ENCODE measurements at regions not wholly inside any gene's neighbourhood (a gene's known extent, or its start where the extent isn't known, plus 50 kb on each side); places are given as distances from the start of the nearest gene placed in this dataset.

DNA sequence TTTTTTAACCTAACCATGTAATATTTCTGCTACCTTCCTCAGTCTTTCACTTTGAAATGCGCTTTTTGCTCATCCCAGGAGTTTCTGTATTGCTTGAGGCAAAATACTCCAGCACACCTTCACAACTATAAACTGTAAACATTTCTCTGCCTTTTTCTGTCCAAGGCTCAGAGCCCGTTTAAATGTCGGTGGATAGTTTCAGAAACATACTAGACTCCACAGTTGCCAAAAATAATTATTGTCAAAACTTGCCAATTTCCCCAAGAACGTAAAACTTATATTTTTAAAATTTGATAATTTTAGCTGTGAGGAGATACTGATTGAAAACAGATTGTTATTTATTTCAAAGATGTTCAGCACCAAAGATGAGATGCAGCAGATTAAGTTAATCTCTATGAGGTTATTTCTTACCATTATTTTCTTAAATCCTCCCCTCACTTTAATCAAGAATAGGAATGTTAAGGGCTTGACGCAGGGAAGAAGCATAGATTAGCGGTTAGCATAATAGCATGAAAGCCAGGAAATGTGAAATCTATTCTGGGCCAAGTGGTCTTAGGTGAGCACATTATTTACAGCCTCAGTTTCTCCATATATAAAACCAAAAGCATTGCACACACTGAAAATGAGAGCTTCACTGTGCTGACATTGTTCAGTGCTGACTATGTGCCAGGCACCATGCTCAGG is 91.5 kb upstream of the ESRRG start:
- H3K9me3 Mint-ChIP-seq, result no peaks in the 10 kb centered on the region
- no peaks in the 10 kb centered on the region for H3K27me3 Mint-ChIP-seq

DNA sequence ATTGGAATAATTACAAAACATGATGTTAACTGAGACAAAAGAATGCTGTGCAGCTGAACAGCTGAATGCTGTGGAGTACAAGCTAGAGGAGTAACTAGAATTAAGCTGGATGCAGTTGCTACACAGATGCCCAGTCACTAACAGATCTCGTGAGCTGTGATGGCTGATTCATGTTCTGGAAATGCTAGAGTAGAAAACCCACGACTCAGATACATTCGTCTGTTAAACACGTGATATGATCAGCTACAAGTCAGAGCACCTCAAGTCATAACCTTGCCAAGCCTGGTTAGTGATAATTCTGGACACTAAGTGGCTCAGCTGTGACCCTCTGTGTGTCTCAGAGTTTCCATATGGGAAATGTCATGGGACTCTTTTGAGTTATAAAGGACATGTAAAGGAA is 89.7 kb upstream of the ESRRG start:
- Mint-ChIP-seq H3K4me3 (no peak overlapping the region), H3K4me1 (no peaks in the 10 kb centered on the region), H3K27me3 (no peaks in the 10 kb centered on the region), H3K9me3 (no peaks in the 10 kb centered on the region), H3K36me3 (no peaks in the 10 kb centered on the region), H3K27ac (no peak overlapping the region)
- DNase-seq, result no peak

More for the DNA sequence above, 91.5 kb upstream of the ESRRG start:
- Mint-ChIP-seq H3K4me3 (no peak overlapping the region), H3K4me1 (no peaks in the 10 kb centered on the region), H3K27ac (no peak overlapping the region), H3K36me3 (no peaks in the 10 kb centered on the region)
- DNase-seq, result no peak

DNA sequence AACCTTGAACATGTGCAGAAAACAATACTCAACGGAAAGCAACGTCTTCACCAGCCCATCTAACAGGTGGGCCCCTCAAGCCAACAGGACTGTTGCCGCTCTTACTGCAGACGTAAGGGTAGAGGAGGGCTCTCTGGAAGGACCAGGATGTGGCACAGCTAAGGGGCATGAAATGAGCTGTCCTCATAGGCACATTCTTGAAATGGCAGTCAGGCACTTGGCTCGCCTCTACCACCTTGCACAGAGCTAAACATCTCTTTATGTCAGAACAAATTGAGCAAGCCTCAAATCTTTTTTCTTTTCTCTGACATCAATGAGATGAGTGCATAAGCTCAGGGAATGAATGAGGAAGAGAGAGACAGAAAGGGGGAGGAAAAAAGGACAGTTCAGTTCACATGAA is 86.4 kb upstream of the ESRRG start:
- no peaks in the 10 kb centered on the region for H3K4me1 Mint-ChIP-seq
- no peaks in the 10 kb centered on the region for H3K36me3 Mint-ChIP-seq
- no peaks in the 10 kb centered on the region for H3K9me3 Mint-ChIP-seq
- no peak overlapping the region for H3K4me3 Mint-ChIP-seq
- H3K27me3 Mint-ChIP-seq, result no peaks in the 10 kb centered on the region
- DNase-seq, result no peak
- no peak overlapping the region for H3K27ac Mint-ChIP-seq

DNA sequence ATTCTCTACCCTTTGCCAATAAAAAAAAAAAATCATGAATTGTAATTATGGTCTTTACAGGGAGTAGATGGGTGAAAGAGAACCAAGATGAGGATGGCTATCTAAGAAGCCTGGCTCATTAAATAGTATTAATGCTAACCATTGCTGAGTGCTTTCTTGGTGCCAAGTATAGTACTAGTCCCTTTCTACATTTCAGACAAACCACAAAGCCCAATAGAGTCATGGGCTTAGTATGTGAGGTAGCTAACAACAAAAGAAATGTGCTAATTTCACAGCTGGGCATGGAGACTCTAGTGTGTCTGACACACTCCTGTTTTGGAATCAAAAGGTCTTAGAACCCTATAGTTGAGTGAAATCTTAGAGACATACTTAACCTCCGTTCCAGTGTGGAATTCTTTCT is 84.5 kb upstream of the ESRRG start:
- Mint-ChIP-seq H3K4me1 (no peaks in the 10 kb centered on the region), H3K27ac (no peak overlapping the region), H3K36me3 (no peaks in the 10 kb centered on the region), H3K4me3 (no peak overlapping the region), H3K9me3 (peaks cover 1% of the 10 kb centered on the region), H3K27me3 (no peaks in the 10 kb centered on the region)
- DNase-seq, result no peak

DNA sequence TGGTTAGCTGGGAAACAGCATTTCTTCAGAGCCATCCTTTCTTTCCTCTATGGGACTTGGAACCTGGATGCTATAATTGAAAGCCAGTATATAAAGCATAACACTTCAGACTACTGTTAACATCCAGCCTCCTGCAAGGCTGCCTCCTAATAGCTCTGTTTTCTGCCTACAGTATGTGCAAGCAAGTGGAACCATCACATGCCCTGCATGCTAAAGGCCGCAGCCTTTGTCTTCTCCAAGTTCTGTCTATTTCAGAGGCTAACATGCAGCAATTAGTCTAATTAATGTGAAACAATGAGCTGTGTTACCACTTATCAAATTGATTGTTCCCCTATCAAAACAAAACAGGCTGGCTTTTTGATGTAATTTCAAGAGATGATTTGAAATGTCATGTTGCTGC is 82.7 kb upstream of the ESRRG start:
- Mint-ChIP-seq H3K4me3 (no peak overlapping the region), H3K27me3 (no peaks in the 10 kb centered on the region), H3K27ac (no peak overlapping the region), H3K4me1 (no peaks in the 10 kb centered on the region), H3K9me3 (peaks cover 4% of the 10 kb centered on the region), H3K36me3 (no peaks in the 10 kb centered on the region)
- DNase-seq, result no peak

DNA sequence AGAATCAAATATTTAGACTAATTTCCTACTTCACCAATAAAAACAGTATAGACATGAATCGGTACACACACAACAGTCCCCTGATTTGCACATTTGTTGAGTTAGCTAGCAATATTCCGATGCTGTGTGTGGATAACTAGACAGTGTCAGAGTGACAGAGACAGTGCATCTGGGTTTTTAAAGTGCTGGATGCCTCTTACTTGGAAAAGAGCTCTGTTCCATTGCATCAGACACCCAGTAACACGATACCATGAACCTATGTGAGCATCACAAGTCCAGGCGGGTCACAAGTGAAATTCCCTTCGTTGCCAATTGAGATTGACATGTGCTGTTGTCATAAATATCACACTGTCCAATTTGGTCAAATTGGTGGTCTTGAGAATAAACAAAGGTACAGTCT is 82.0 kb upstream of the ESRRG start:
- no peak for DNase-seq
- H3K36me3 Mint-ChIP-seq, result no peaks in the 10 kb centered on the region
- peaks cover 4% of the 10 kb centered on the region for H3K9me3 Mint-ChIP-seq
- no peak overlapping the region for H3K4me3 Mint-ChIP-seq
- H3K27ac Mint-ChIP-seq, result no peak overlapping the region
- no peaks in the 10 kb centered on the region for H3K27me3 Mint-ChIP-seq
- no peaks in the 10 kb centered on the region for H3K4me1 Mint-ChIP-seq

DNA sequence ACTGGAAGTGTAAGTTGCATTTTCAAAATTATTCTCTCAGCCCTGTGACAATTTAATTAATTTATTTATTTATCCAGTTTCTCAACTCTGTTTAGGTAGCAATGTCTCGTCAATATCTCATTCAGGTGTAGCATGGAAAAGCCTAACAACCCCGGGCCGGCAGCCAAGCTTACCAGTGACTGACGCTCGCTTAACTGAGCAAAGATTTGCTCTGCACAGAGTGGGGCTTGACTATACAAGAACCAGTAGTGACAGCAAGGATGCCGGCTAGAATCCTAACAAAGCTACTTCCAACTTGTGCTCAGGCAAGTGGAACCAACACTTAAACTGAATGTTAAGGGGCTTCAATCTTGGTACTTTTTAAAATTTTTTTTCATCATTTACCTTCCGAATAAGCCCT is 80.9 kb upstream of the ESRRG start:
- no peak overlapping the region for H3K27ac Mint-ChIP-seq
- H3K4me1 Mint-ChIP-seq, result no peaks in the 10 kb centered on the region
- peaks cover 4% of the 10 kb centered on the region for H3K9me3 Mint-ChIP-seq
- no peak overlapping the region for H3K4me3 Mint-ChIP-seq
- no peaks in the 10 kb centered on the region for H3K36me3 Mint-ChIP-seq
- no peak for DNase-seq
- no peaks in the 10 kb centered on the region for H3K27me3 Mint-ChIP-seq

DNA sequence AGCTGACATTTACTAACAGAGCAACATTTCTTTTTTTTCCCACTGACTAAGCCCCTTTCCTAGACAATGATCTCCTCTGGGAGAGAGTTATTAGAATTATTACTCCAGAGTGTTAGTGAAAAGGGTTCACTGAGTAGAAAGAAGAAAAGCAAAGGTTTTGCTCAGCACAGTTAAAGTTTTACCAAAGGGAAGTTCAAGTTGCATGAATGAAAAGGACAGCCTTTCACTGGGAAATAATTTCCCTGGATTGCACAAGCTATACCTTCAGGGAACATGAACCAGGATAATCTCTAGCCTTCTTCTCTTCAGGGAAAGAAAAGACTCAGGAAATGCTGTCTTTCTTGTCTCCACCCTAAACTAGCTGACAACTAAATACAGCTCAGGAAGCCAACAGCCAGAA is 71.4 kb upstream of the ESRRG start:
- Mint-ChIP-seq H3K4me1 (no peaks in the 10 kb centered on the region), H3K27me3 (no peaks in the 10 kb centered on the region)

DNA sequence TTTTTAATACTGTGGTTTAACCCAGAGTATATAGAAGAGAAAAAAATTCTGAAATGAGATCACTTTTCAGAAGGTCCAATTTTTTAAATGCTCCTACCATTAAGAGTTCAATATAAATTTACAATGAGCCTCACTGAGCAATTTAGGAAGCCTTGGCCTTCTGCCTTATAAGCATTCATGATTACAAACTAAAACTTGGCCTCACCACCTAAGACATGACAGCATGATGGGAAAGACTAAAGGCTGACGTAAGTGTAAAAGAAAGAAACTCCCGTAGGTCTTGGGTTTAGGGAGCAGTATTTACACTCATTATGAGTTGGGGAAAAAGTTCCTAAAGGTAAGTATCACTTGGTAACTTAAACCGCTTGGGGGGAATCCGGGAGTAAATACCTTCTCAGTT is 70.7 kb upstream of the ESRRG start:
- Mint-ChIP-seq H3K4me3 (no peak overlapping the region), H3K4me1 (no peaks in the 10 kb centered on the region), H3K27me3 (no peaks in the 10 kb centered on the region), H3K9me3 (no peaks in the 10 kb centered on the region), H3K27ac (no peak overlapping the region), H3K36me3 (no peaks in the 10 kb centered on the region)
- DNase-seq, result no peak

More for the DNA sequence above, 71.4 kb upstream of the ESRRG start:
- Mint-ChIP-seq H3K4me3 (no peak overlapping the region), H3K27ac (no peak overlapping the region), H3K36me3 (no peaks in the 10 kb centered on the region), H3K9me3 (no peaks in the 10 kb centered on the region)
- DNase-seq, result no peak

DNA sequence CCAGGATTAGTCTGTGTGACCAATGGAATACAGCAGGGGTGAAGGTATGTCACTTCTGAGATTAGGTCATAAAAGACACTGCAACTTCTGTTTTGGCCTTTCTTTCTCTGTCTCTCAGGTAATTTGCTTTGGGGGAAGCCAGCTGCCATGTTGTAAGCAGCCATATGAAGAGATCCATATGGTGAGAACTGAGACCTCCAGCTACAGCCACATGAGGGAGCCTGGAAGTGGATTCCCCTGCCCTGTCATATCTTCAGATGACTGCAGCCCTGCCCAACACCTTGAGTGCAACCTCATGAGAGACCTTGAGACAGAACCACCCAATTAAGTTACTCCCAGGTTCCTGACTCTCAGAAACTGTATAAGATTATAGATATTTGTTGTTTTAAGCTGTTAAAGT is 70.1 kb upstream of the ESRRG start:
- H3K36me3 Mint-ChIP-seq, result no peaks in the 10 kb centered on the region
- no peaks in the 10 kb centered on the region for H3K4me1 Mint-ChIP-seq
- no peak overlapping the region for H3K27ac Mint-ChIP-seq
- no peaks in the 10 kb centered on the region for H3K27me3 Mint-ChIP-seq
- H3K9me3 Mint-ChIP-seq, result no peaks in the 10 kb centered on the region
- no peak overlapping the region for H3K4me3 Mint-ChIP-seq
- no peak for DNase-seq

DNA sequence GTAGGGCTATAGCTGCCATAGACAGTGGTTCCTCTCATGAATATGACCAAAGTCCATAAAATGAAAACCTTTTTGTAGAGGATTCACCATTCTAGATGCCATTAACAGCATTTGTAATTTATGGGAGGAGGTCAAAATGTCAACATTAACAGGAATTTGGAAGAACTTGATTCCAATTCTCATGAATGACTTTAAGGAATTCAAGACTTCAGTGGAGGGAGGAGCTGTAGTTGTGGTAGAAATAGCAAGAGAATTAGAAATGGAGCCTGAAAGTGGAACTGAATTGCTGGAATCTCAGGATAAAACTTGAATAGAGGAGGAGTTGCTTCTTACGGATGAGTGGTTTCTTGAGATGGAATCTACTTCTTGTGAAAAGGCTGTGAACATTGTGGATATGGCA is 65.4 kb upstream of the ESRRG start:
- H3K4me1 Mint-ChIP-seq, result no peaks in the 10 kb centered on the region
- H3K27me3 Mint-ChIP-seq, result no peaks in the 10 kb centered on the region
- H3K9me3 Mint-ChIP-seq, result no peaks in the 10 kb centered on the region
- DNase-seq, result no peak
- no peaks in the 10 kb centered on the region for H3K36me3 Mint-ChIP-seq
- no peak overlapping the region for H3K4me3 Mint-ChIP-seq
- H3K27ac Mint-ChIP-seq, result no peak overlapping the region

DNA sequence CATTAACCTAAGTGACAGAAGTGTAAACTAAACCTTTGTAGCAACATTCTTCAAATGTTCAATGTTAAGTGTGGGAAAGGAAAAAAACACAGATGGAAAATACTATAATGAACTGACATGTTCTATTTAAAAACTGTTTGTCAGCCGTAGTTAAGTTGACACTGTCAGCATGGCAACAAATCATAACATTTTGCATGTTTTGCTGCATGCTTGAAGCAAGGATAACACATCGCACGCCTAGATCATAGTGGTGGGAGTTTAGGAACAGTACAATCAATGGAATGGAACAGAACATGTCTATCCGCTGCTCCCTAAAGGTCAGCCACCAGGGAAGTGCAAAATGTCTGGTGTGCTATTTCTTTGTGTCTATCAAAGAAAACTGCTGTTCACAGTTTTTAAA is 62.5 kb upstream of the ESRRG start:
- DNase-seq, result no peak
- Mint-ChIP-seq H3K4me3 (no peak overlapping the region), H3K9me3 (no peaks in the 10 kb centered on the region), H3K27ac (no peak overlapping the region), H3K36me3 (no peaks in the 10 kb centered on the region), H3K4me1 (no peaks in the 10 kb centered on the region), H3K27me3 (no peaks in the 10 kb centered on the region)

DNA sequence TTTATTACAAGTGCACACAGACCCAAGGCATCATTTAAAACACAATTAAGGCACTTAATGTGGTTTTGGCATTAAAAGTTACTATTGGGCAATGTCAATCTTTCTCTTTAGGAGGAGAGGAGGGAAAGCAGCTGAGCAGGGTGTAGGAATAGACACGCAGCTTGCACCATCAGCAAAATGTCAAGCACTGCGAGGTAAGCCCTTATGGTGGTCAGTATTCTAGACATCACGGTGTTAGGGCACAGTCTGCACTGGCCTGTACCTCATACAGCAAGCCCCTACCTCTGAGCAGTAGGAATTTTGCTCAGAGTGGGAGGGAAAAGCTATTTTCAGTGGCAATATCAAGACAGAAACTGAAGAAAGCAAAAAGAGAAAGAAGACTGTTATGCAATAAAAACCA is 62.0 kb upstream of the ESRRG start:
- H3K27me3 Mint-ChIP-seq, result no peaks in the 10 kb centered on the region
- H3K4me1 Mint-ChIP-seq, result no peaks in the 10 kb centered on the region
- no peak for DNase-seq
- no peak overlapping the region for H3K4me3 Mint-ChIP-seq
- H3K36me3 Mint-ChIP-seq, result no peaks in the 10 kb centered on the region
- H3K27ac Mint-ChIP-seq, result no peak overlapping the region
- no peaks in the 10 kb centered on the region for H3K9me3 Mint-ChIP-seq

DNA sequence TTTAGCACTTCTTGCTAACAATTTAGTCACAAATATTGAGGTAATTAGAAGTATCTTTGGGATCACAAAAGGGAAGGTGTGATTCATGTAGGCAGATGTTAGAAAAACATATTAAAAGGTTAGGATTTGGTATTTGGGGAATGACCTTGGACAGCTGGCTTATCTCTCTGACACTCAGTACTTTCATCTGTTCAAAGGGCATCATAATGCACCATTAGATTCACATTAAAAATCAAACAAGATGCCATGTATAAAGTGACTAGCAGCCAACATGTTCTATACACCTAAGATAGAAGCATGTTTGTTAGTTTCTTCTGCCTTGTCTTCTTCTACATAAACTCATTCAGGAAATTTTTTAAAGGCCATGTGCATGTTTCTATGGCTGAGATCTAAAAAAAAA is 56.5 kb upstream of the ESRRG start:
- no peak for DNase-seq
- H3K4me1 Mint-ChIP-seq, result no peaks in the 10 kb centered on the region
- no peak overlapping the region for H3K4me3 Mint-ChIP-seq
- no peaks in the 10 kb centered on the region for H3K27me3 Mint-ChIP-seq
- no peaks in the 10 kb centered on the region for H3K9me3 Mint-ChIP-seq
- no peak overlapping the region for H3K27ac Mint-ChIP-seq
- H3K36me3 Mint-ChIP-seq, result no peaks in the 10 kb centered on the region

DNA sequence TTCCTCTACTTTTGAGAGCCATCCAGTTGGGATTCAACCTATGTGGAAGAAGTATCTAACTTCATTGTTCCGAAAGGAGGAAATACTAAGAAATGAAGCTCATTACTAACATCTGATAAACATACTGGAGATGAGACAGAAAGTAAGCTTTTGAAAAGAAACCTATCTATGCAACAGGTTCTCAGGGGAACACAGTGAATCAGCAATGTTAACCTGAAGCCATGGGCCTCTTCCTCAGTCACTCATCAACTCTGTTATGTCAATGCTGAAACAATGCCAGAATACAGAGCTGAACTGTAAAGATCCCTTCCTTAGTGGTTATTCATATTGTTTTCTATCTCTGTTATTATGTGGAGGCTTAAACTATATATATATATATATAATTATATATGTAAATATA is 55.5 kb upstream of the ESRRG start:
- no peak for DNase-seq
- Mint-ChIP-seq H3K36me3 (no peaks in the 10 kb centered on the region), H3K27me3 (no peaks in the 10 kb centered on the region), H3K4me3 (no peak overlapping the region), H3K9me3 (no peaks in the 10 kb centered on the region), H3K27ac (no peak overlapping the region), H3K4me1 (no peaks in the 10 kb centered on the region)

DNA sequence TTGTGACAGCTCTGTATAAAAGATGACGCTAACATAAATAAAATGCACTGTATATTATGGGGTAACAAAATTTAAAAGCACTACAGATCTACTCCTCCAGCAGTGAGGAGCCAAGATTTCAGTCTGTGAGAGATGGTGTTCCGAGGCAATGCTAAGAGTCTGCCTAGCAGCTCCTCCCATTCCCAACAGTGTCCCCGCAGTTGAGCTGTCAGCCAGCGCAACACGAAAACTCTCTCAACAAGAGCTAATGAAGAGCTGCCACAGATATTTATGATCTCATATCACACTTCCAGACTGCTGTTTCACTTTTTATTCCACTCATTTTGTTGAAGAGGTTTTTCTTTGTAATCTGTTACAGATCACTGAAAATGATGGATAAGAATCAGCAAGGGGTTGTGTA is 53.9 kb upstream of the ESRRG start:
- Mint-ChIP-seq H3K27ac (no peak overlapping the region), H3K4me3 (no peak overlapping the region), H3K36me3 (no peaks in the 10 kb centered on the region), H3K9me3 (no peaks in the 10 kb centered on the region), H3K27me3 (no peaks in the 10 kb centered on the region), H3K4me1 (no peaks in the 10 kb centered on the region)
- no peak for DNase-seq
